WTC11 (cell line): ENCODE measurements at regions not wholly inside any gene's neighbourhood (a gene's known extent, or its start where the extent isn't known, plus 50 kb on each side); places are given as distances from the start of the nearest gene placed in this dataset.

Experiments used
- CBFB ChIP-seq: sonication (generic); formaldehyde crosslinking; IDR thresholded peaks from 2 replicates; pipeline ENCODE4 v1.8.1; 2022; ENCODE audit warnings: mild to moderate bottlenecking, low read depth, missing genetic modification reagents
- JUN ChIP-seq: sonication (generic); formaldehyde crosslinking; IDR thresholded peaks from 2 replicates; pipeline ENCODE4 v1.8.0; 2023; ENCODE audit warnings: mild to moderate bottlenecking, missing genetic modification reagents
- NR2C2 ChIP-seq: sonication (generic); formaldehyde crosslinking; IDR thresholded peaks from 2 replicates; pipeline ENCODE4 v1.8.0; 2022; ENCODE audit warnings: mild to moderate bottlenecking, missing genetic modification reagents
- ZNF138 ChIP-seq: sonication (generic); formaldehyde crosslinking; conservative IDR thresholded peaks from 2 replicates; pipeline ENCODE4 v1.8.1; 2022; ENCODE audit warnings: mild to moderate bottlenecking, moderate library complexity, missing genetic modification reagents
- TF ChIP-seq, protein P1 (sequence below): fragments of 200-600 bp; IDR thresholded peaks from 2 replicates; pipeline ENCODE4 v1.8.0; 2022; ENCODE audit warnings: antibody characterized with exemption
- TF ChIP-seq, protein P2 (sequence below): sonication (generic); formaldehyde crosslinking; IDR thresholded peaks from 2 replicates; pipeline ENCODE4 v1.8.1; 2023; ENCODE audit warnings: mild to moderate bottlenecking, missing genetic modification reagents, moderate library complexity
- TF ChIP-seq, protein P3 (sequence below): sonication (generic); formaldehyde crosslinking; conservative IDR thresholded peaks from 2 replicates; pipeline ENCODE4 v1.8.1; 2022; ENCODE audit warnings: mild to moderate bottlenecking, missing genetic modification reagents
- TF ChIP-seq, protein P4 (sequence below): sonication (generic); formaldehyde crosslinking; IDR thresholded peaks from 2 replicates; pipeline ENCODE4 v1.8.0; 2022; ENCODE audit warnings: mild to moderate bottlenecking, missing genetic modification reagents

DNA sequence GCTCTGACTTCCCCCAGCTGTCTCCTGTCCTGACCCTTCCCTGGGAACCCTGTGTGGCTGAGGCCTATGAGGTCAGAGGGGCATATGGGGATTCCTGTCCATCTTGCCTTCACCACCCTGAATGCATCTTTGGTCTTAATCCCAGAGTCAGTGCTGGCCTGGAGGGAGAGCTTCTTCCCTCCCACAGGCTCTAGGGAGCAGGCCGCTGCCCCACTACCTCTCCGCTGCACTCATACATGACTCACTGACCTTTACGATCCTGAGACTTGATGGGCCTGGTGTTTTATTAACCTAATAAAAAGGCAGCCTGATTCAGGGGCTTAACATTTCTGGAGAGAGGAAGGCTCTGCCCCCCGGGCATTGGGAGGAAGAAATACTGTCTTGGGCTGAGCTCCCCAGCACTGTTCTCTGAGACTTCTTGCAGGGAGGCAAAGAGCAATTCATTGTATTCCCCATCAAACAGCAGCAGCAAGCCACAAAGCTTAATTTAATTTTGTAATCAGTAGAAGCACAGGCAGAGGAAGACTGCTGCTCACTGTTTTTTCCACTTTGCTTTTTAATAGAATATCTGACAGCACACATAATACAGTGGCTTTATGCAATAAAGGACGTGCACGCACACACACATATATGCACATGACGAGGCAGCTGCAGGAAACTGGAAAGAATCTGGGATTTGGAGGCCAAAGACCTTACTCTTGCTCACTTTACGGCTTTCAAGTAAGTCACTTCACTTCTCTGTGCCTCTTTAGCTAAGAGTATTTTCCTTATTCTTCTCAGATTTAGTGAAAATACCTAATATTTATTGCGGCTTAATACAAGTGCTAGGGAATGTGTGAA is 89.2 kb upstream of the GRIK3 start:
- TF ChIP-seq, protein P1, sequence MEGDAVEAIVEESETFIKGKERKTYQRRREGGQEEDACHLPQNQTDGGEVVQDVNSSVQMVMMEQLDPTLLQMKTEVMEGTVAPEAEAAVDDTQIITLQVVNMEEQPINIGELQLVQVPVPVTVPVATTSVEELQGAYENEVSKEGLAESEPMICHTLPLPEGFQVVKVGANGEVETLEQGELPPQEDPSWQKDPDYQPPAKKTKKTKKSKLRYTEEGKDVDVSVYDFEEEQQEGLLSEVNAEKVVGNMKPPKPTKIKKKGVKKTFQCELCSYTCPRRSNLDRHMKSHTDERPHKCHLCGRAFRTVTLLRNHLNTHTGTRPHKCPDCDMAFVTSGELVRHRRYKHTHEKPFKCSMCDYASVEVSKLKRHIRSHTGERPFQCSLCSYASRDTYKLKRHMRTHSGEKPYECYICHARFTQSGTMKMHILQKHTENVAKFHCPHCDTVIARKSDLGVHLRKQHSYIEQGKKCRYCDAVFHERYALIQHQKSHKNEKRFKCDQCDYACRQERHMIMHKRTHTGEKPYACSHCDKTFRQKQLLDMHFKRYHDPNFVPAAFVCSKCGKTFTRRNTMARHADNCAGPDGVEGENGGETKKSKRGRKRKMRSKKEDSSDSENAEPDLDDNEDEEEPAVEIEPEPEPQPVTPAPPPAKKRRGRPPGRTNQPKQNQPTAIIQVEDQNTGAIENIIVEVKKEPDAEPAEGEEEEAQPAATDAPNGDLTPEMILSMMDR: no peak
- TF ChIP-seq, protein P2, sequence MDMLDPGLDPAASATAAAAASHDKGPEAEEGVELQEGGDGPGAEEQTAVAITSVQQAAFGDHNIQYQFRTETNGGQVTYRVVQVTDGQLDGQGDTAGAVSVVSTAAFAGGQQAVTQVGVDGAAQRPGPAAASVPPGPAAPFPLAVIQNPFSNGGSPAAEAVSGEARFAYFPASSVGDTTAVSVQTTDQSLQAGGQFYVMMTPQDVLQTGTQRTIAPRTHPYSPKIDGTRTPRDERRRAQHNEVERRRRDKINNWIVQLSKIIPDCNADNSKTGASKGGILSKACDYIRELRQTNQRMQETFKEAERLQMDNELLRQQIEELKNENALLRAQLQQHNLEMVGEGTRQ (CRISPR knock-in tag): no peak
- TF ChIP-seq NR2C2 (no peak), CBFB (CRISPR knock-in tag) (no peak), JUN (CRISPR knock-in tag) (no peak), ZNF138 (CRISPR knock-in tag) (no peak)
- TF ChIP-seq, protein P3, sequence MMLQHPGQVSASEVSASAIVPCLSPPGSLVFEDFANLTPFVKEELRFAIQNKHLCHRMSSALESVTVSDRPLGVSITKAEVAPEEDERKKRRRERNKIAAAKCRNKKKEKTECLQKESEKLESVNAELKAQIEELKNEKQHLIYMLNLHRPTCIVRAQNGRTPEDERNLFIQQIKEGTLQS (CRISPR knock-in tag): no peak
- TF ChIP-seq, protein P4, sequence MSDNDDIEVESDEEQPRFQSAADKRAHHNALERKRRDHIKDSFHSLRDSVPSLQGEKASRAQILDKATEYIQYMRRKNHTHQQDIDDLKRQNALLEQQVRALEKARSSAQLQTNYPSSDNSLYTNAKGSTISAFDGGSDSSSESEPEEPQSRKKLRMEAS (CRISPR knock-in tag): no peak
